GM21529 (cell line): ENCODE measurements at regions not wholly inside any gene's neighbourhood (a gene's known extent, or its start where the extent isn't known, plus 50 kb on each side); places are given as distances from the start of the nearest gene placed in this dataset.
"Not testable (repeated sequence)": the region's sequence is repeated elsewhere in the genome, so short reads cannot be mapped to it uniquely, and the experiment has no call there.

ENCODE experiments used
- ATAC-seq: cut with Tn5 transposase; IDR thresholded peaks from one replicate; pipeline ENCODE4 v1.9.1; 2021; ENCODE audit not compliant: unreplicated experiment

- ATAC-seq: no peak
Observed at GRCh38 chr2:205865905-205866441, 183.7 kb downstream of the NRP2 start.

DNA sequence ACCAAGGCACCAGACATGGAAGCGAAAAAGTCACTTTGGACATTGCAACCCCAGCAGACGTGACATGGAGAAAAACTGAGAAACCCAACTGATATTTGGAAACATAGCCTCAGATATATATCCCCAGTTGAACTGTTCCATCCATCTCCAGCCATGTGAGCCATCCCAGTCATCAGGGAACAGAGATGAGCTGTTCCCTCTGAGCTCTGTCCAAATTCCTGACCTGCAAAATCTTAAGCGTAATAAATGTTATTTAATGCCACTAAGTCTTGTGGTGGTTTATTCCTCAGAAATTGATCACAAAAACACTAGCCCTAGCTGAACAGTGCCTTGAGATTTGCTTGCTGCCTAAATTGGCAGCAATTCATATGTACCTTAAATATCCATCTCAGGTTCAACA, 182.8 kb downstream of the NRP2 start:
- no peak for ATAC-seq

GRCh38 chr2:205864491-205864890, 182.2 kb downstream of the NRP2 start:
- ATAC-seq: no peak

- not testable (repeated sequence) for ATAC-seq
Observed at GRCh38 chr2:205862761-205863160, 180.5 kb downstream of the NRP2 start.

DNA sequence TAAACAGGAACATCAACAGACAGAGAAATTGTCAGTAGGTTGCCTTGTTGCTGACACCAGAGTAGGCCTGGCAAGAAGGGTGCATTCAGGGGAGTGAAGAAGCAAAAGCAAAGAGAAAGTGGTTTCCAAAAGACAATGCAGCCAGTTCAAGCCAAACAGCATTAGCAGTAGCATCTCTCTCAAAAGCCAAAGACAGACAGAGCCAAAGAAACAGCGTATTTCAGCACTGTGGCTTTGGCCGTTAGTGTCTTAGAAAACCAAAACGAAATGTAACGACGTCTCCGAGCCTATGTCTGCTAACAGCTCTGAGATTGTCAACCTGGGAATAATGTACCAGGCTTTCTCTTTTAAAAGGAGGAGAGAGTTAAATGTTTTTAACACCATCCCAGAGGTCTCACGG, 178.6 kb downstream of the NRP2 start:
- ATAC-seq: no peak

GRCh38 chr2:205860181-205860580, 177.9 kb downstream of the NRP2 start:
- no peak for ATAC-seq

DNA sequence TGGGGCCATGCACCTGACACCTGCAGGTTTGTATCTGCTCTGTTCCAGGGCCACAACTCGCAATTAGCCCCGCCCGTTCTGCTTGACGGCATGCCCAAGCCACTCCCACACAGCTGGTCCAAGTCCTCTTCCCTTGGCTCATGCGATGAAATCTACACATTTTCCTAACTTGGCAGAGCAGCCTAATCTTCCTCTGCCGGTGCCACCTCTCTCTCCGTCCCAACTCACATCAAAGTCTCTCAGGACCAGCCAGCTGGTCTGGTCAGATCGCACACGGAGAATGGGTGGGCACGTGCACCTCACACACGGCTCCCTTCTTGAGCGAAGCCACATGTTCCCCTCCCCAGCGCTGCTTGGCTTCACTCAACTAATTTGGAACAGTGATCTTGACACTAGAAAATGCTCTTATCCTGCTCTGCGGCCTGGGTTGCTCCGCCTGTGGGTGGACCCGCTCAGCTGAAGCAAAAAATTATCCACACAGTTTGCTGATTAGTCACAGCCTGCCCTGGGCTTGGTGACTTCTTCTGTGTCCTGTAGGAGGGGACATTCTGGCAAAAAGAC, 176.7 kb downstream of the NRP2 start:
- ATAC-seq: peak; percentile 65

DNA sequence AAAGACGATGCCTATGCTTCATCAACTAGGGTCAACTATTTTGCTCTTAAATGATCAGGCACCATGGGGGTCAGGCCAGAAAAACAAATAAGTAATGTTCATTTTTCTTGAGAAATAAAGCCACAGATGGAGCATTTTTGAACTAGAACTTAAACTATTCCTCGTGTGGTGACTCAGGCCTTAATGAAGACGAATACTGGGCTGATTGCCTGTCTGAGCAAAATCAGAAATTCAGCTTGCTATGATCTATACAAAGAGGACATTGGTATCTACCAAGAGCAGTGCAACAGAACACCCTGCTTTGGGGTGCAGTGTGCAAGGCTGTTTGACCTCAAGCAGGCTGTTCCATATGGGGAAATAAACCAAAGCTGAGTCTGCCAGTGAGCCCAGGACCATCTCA, 176.0 kb downstream of the NRP2 start:
- ATAC-seq: no peak

- ATAC-seq: peak; percentile 64
Observed at GRCh38 chr2:205857520-205858237, 175.4 kb downstream of the NRP2 start.

DNA sequence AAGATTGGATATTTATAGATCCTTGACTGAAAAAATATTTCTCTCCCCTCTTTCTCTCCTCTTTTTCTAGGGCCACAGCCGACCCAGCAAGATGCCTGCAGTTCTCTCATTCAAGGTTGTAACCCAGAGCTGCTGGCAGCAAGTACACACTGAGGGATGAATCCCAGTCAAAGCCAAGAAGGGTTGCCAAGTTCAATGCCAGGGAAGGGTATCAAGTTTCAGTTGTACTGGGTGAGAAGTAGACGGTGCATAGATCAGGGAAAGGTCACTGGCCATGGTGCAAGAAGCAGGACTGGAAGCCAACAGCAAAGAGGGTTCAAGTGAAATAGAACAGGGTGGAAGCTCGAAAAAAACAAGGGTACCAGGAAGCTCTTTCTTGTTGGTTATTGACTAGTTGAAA, 170.2 kb downstream of the NRP2 start:
- ATAC-seq: no peak

DNA sequence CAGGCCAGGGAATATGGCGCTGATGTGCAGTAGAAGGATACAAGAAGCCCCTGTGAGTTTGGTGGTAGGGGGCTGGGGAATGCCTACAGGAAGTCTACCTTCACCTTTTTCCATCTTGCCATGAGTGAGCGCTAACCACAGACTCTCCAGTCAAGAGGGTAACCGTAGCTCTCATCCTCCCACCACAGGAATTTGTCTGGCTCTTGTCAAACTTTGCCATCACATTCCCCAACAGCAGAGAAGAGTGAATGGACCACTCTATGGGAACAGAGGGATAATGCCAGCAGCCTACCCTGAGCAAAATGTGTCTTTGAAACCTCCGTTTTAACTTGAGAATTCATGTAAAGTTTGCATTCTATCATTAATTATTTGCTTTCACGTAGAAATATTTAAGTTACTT, 168.3 kb downstream of the NRP2 start:
- ATAC-seq: no peak

GRCh38 chr2:205850132-205850531, 167.8 kb downstream of the NRP2 start:
- ATAC-seq: no peak

- ATAC-seq: no peak
Observed at GRCh38 chr2:205849136-205849535, 166.8 kb downstream of the NRP2 start.

GRCh38 chr2:205848601-205849000, 166.3 kb downstream of the NRP2 start:
- no peak for ATAC-seq
